Muscle layer of colon (tissue), 2 donors: ENCODE measurements at regions not wholly inside any gene's neighbourhood (a gene's known extent, or its start where the extent isn't known, plus 50 kb on each side); places are given as distances from the start of the nearest gene placed in this dataset.

Experiments
- H3K27ac ChIP-seq: one replicate; pipeline ENCODE4 v1.7.0; 2013; ENCODE audit warnings: low read depth, mild to moderate bottlenecking, low read length, moderate library complexity
- H3K27me3 ChIP-seq, 2 donors: one replicate each; pipeline ENCODE4 v1.7.0; 2013; ENCODE audit warnings: low read length in 2 of 2, mild to moderate bottlenecking in 2 of 2; ENCODE audit not compliant: insufficient read depth in 2 of 2, control insufficient read depth in 1 of 2
- H3K36me3 ChIP-seq: one replicate; pipeline ENCODE4 v1.7.0; 2013; ENCODE audit warnings: mild to moderate bottlenecking, low read length; ENCODE audit not compliant: insufficient read depth
- H3K4me1 ChIP-seq: one replicate; pipeline ENCODE4 v1.7.0; 2013; ENCODE audit warnings: mild to moderate bottlenecking, low read length; ENCODE audit not compliant: insufficient read depth
- H3K4me3 ChIP-seq, 2 donors: one replicate each; pipeline ENCODE4 v1.7.0; 2013; ENCODE audit warnings: low read length in 2 of 2, low read depth in 1 of 2, mild to moderate bottlenecking in 1 of 2, moderate library complexity in 1 of 2
- H3K9ac ChIP-seq: one replicate; pipeline ENCODE4 v1.7.0; 2013; ENCODE audit warnings: low read length
- H3K9me3 ChIP-seq: one replicate; pipeline ENCODE4 v1.7.0; 2013; ENCODE audit warnings: mild to moderate bottlenecking, low read length
- donor health status: abdominal sarcoma.
- donor health status: Adenocarcinoma of cecum.

DNA sequence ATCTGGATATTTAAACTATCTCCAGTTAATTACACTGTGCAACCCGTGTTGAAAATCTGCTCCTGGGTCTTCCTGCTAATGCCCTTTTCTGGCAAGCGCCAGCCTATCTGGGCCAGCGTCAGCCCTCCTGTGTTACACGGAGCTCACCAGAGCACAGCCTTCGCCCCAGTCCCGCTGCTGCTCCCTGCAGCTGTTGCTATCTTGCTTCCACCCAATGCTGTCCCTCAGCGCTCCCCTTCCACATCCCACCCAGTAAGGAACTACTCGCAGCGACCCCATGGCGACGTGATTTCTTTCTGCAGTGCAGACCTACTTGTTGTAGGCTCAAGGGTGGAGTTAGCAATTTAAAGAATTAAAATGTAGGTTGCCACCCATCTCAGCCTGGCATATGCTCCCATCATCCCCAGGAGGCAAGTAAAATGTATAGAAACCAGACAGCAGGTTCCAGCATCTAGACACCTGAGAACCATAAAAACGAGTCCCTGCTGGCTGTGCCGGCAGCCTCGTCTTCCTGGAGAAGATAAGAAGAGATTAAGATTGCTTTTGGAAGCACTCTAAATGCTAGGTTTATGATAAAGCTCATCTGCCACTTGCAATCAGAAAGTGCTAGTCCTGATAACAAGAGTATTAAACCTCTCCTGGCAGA is 254.3 kb upstream of the FOXQ1 start:
- H3K27me3 ChIP-seq: no peaks in the 10 kb centered on the region
- H3K27ac ChIP-seq: no peak overlapping the region
- H3K4me1 ChIP-seq: no peaks in the 10 kb centered on the region
- H3K4me3 ChIP-seq: no peak overlapping the region
- no peak overlapping the region for H3K9ac ChIP-seq
- no peaks in the 10 kb centered on the region for H3K9me3 ChIP-seq
- H3K36me3 ChIP-seq: no peaks in the 10 kb centered on the region

DNA sequence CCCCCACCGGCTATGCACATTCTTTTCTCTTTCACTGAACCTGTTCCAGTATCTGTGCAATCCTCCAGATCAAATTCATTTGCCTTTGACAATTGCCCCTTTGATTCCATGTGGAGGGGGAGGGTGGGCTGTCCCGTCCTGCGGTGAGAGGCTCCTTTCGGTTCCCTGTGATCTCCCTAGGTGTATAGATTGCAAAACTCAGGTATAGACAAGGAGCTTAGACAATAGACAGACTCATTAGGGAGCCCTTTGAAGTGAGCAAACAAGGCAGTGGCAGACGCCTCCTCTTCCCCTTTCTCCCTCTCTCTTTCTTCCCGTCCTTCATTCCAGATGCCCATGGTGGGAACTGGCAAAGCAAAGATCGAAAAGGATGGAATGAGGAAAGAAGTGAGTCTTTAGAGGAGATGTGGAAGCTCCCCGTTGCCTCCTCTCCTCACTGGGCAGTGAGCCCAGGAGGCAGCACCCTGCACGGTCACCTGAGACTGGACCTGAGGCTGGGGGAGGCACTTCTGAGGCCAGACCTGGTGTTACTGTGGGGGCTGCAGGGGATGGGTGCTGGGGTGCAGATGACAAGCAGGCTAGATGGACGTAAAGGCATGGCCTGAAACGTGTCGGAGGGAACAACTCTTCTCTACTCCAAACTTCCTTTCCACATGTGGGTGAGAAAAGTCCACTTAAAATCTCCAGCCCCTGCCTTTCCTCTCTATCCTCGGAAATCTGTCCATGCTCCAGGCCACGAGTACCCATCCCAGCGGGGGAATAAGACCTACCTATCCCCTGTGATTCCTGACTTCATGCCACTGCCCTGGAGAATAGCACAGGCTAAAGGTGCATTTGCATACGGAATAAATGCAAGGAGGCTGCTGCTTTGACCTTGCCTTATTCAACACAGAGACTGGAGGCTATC is 256.6 kb upstream of the FOXQ1 start:
- H3K4me1 ChIP-seq: no peaks in the 10 kb centered on the region
- H3K4me3 ChIP-seq: no peak overlapping the region
- H3K27ac ChIP-seq: no peak overlapping the region
- no peaks in the 10 kb centered on the region for H3K36me3 ChIP-seq
- no peaks in the 10 kb centered on the region for H3K27me3 ChIP-seq
- H3K9ac ChIP-seq: no peak overlapping the region
- no peaks in the 10 kb centered on the region for H3K9me3 ChIP-seq

DNA sequence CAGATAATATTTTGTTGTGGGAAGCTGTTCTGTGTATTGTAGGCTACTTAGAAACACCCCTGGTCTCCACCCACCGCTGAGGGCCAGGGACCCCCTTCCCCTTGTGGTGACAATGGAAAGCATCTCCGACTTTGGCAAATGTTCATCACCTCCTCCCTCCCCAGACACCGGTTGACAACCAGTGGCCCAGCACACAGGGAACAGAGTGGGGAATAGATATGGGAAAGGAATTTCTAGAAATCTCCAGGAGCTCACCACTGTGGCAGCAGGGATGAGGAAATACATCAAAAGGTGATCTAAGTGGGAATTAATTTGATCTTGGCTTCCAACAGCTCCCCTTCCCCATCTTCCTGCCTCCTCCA is 257.3 kb upstream of the FOXQ1 start:
- Histone ChIP-seq H3K9ac (no peak overlapping the region), H3K36me3 (no peaks in the 10 kb centered on the region), H3K27me3 (no peaks in the 10 kb centered on the region), H3K4me3 (no peak overlapping the region), H3K9me3 (no peaks in the 10 kb centered on the region), H3K27ac (no peak overlapping the region), H3K4me1 (no peaks in the 10 kb centered on the region)

DNA sequence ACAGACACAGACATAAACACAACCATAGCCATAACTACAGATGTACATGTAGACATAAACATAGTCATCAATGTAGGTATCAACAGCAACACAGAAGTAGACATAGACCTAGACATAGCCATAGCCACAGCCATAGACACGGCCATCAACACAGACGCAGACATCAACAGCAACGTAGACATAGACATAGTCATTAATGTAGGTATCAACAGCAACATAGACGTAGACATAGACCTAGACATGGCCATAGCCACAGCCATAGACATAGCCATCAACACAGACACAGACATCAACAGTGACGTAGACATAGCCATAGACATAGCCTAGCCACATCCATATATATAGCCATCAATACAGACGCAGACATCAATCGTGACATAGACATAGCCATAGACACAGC is 258.3 kb upstream of the FOXQ1 start:
- Histone ChIP-seq H3K4me1 (no peaks in the 10 kb centered on the region), H3K9me3 (no peaks in the 10 kb centered on the region), H3K27me3 (no peaks in the 10 kb centered on the region), H3K27ac (no peak overlapping the region), H3K4me3 (no peak overlapping the region), H3K9ac (no peak overlapping the region), H3K36me3 (no peaks in the 10 kb centered on the region)

DNA sequence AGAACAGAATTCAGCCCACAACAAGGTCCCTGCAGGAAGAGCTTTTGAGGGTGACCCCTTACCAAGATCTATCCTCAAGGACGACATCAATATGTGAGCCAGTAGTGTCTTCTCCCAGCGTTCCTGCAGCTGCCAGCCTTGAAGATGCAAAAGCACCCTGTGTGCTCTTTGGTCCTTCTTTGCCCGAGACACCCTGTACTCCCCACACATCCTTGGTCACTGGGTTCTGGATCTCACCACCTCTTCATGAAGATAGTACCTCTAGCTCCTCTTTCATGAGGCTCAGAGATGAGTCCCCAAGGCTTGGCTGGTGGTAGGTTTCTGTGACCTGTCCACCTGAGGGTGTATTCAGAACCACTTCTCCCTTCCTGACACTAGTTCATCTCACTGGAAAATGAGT is 259.6 kb upstream of the FOXQ1 start:
- H3K27me3 ChIP-seq: no peaks in the 10 kb centered on the region
- H3K4me1 ChIP-seq: no peaks in the 10 kb centered on the region
- no peak overlapping the region for H3K27ac ChIP-seq
- no peak overlapping the region for H3K4me3 ChIP-seq
- no peak overlapping the region for H3K9ac ChIP-seq
- no peaks in the 10 kb centered on the region for H3K9me3 ChIP-seq
- no peaks in the 10 kb centered on the region for H3K36me3 ChIP-seq

DNA sequence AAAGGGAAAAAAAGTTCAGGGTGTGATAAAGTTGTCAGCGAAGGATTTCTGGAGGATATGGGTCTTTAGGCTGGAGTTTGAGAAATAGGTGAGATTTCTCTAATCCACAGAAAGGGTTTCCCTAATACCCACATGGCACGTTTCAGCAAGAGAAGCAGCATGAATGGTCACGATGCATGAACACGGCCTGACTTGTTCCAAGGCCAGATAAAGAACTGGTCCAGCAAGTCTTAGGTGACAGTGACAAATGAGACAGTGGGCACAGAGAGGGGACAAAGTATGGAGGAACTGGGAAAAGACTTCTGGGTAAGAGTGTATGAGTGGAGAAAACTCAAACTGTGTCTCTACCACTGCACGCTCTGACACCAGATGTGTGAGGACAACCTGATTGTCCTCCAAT is 262.0 kb upstream of the FOXQ1 start:
- Histone ChIP-seq H3K27me3 (no peaks in the 10 kb centered on the region), H3K9me3 (no peaks in the 10 kb centered on the region), H3K9ac (no peak overlapping the region), H3K36me3 (no peaks in the 10 kb centered on the region), H3K4me3 (no peak overlapping the region), H3K27ac (no peak overlapping the region), H3K4me1 (no peaks in the 10 kb centered on the region)

DNA sequence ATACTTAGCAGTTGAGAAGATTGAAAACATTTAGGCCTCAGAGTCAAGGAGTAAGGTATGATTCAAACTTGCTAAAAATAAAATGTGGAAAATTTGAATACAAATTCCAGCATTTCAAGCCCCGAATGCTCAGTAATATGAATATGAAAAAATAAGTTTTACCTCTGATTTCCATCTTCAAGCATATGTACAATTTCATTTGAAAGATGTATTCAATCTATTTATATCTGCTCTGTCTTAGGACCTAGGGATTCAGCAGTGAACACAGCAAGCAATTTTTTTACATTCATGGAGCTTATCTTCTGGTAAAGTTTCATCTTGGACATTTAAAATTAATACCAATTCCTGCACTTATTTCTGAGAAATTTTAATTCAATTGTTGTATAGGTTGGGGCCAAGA is 262.7 kb upstream of the FOXQ1 start:
- no peak overlapping the region for H3K9ac ChIP-seq
- H3K27ac ChIP-seq: no peak overlapping the region

DNA sequence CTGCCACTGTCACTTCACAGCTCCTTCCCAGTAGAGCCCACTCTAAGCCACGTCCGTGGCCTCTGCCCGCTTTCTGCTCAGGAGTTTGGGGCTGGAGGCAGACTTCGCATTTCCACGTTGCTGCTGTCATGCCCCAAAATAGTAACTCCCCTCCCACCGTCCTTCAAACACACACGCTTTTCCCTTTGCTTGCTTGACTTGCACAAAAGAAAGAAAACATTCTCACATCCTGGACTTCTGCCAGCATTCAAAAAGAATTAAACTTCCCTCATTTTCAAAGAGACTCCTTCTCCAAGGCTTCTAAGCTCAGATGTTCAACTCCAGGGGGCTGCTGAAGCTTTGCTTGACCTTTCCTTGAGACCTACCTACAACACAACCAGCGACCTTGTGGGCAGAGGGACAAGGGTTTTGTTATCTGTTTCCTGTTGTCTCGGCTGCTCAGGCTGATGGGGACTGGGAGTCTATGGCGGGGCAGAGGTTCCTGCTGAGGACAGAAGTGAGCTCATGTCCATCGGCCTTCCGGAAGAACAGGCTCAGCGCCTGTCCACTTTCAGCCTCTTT is 263.8 kb upstream of the FOXQ1 start:
- H3K9ac ChIP-seq: no peak overlapping the region
- no peaks in the 10 kb centered on the region for H3K36me3 ChIP-seq
- H3K27ac ChIP-seq: no peak overlapping the region
- no peaks in the 10 kb centered on the region for H3K9me3 ChIP-seq
- no peak overlapping the region for H3K4me3 ChIP-seq
- no peaks in the 10 kb centered on the region for H3K4me1 ChIP-seq
- H3K27me3 ChIP-seq: no peaks in the 10 kb centered on the region

More for the DNA sequence above, 262.7 kb upstream of the FOXQ1 start:
- Histone ChIP-seq H3K9me3 (no peaks in the 10 kb centered on the region), H3K27me3 (no peaks in the 10 kb centered on the region), H3K4me1 (no peaks in the 10 kb centered on the region), H3K4me3 (no peak overlapping the region), H3K36me3 (no peaks in the 10 kb centered on the region)

DNA sequence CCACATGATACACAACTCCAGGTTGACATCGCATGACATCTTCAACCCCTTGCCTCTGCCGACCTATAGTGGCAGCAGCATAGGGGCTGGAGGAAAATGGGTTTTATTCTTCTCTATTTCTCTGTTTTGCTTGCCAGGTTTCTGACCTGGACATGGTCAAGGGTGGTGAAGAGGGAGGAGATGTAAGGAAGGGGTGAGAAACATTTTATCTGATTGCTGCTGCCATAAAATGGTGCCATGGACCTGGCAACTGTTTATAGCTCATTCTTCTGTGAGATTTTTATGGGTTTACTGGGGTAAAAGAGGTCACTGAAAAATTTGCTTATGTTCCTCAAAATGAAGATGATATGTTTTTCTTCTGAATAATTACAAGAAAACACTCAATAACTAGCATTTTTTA is 266.7 kb upstream of the FOXQ1 start:
- Histone ChIP-seq H3K4me3 (no peak overlapping the region), H3K4me1 (no peaks in the 10 kb centered on the region), H3K27me3 (no peaks in the 10 kb centered on the region), H3K36me3 (no peaks in the 10 kb centered on the region), H3K9me3 (no peaks in the 10 kb centered on the region), H3K27ac (no peak overlapping the region), H3K9ac (no peak overlapping the region)

DNA sequence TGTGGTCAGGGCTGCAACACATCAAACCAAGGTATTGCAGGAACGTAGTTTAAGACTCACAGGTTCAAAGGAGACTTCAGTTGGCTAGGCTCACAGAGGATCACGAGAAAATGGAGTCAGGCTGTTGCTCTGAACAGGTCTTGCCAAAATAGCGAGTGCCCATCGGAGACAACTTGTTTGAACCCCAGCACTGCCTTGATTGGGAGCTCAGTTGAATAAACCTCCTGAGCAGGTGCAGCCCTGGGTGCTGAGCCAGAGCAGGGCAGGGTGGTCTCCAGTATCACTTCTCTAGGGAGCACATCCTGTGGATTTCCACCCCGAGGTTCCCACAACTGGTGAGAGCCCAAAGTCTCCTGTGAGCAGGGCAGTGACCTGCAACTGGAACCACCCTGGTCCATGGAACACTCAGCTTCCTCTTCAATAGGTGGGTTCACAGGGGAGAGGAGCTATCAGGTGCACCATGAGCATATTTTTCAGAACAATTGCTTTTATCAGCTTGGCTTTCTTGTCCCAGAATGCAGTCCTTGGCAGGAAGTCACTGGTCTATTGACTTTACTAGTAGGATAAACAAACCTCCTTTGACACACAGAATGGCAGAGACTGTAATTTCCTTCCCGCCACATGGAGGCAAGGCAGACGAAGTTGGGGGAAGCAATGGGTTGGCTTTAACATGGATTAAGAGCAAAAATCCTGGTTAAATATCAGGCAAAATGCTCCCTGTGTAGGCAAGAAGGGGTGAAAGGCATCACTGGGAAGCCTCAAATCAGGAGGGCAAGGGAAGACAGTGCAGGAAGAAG is 267.7 kb upstream of the FOXQ1 start:
- Histone ChIP-seq H3K4me3 (no peak overlapping the region), H3K4me1 (no peaks in the 10 kb centered on the region), H3K9ac (no peak overlapping the region), H3K27me3 (no peaks in the 10 kb centered on the region), H3K27ac (no peak overlapping the region), H3K36me3 (no peaks in the 10 kb centered on the region), H3K9me3 (no peaks in the 10 kb centered on the region)

DNA sequence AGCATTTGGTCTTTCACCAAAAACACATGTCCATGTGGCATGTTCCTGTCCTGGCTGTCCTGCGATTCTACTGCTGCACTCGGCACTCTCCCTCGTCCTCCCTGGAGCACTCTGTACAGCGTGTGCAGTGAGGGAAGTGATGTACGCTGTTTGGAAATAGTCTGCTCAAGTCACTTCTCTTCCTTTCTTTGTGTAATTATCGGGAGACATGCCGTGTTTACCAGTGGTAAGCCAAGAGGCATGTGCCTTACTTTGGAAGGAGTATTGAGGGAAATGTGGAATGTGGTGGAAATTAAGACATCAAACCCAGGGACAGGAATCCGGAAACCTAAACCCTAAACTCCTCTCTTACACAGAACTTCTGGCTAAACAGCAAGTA is 268.5 kb upstream of the FOXQ1 start:
- Histone ChIP-seq H3K27me3 (no peaks in the 10 kb centered on the region), H3K4me3 (no peak overlapping the region), H3K9ac (no peak overlapping the region), H3K27ac (no peak overlapping the region), H3K9me3 (no peaks in the 10 kb centered on the region), H3K36me3 (no peaks in the 10 kb centered on the region), H3K4me1 (no peaks in the 10 kb centered on the region)
